GM12878 (cell line): ENCODE measurements at regions not wholly inside any gene's neighbourhood (a gene's known extent, or its start where the extent isn't known, plus 50 kb on each side); places are given as distances from the start of the nearest gene placed in this dataset.

ENCODE experiments used
- ATAC-seq: fragments of 200-7000 bp; cut with Tn5 transposase; 3 replicates; pipeline ENCODE4 v1.9.1; 2020; ENCODE audit warnings: mild to moderate bottlenecking, moderate library complexity
- BruUV-seq: library from RNA; stranded (reverse); fragments of 400-500 nt; replicated peaks from 2 replicates; lab custom pipeline; 2021; lab: Mats Ljungman, UMichigan
- CTCF ChIA-PET: fragments of 300-600 bp; sonication (Branson Sonifier 250); formaldehyde crosslinking; extraction: SDS; loops from one replicate; lab custom pipeline; 2021; ENCODE audit warnings: inconsistent platforms; lab: Yijun Ruan, JAX
- POLR2A ChIA-PET: fragments of 350-600 bp; formaldehyde crosslinking; extraction: SDS; loops from one replicate; lab custom pipeline; 2021; ENCODE audit warnings: inconsistent platforms; lab: Charles Lee
- RAD21 ChIA-PET: fragments of 300-600 bp; sonication (Branson Sonifier 250); formaldehyde crosslinking; loops from one replicate; lab custom pipeline; 2023; ENCODE audit warnings: antibody characterized with exemption; ENCODE audit not compliant: unreplicated experiment; lab: Charles Lee
- SMC1A ChIA-PET: fragments of 300-600 bp; sonication (Branson Sonifier 250); formaldehyde crosslinking; loops from one replicate; lab custom pipeline; 2023; ENCODE audit not compliant: unreplicated experiment, uncharacterized antibody; lab: Charles Lee
- DNase-seq: peaks from one replicate; pipeline ENCODE4 v3.0.0-alpha.2; 2011; ENCODE audit warnings: low read depth, low spot score
- FAIRE-seq: peaks from 3 replicates; lab custom pipeline; 2011; peaks lifted over from hg19 to GRCh38; lab: Jason Lieb, UNC
- H2AFZ ChIP-seq: 2 replicates; pipeline ENCODE4 v1.6.0; 2011; ENCODE audit warnings: low read depth, low read length, control low read depth; ENCODE audit not compliant: control insufficient read depth
- H3K27ac ChIP-seq: 2 replicates; pipeline ENCODE4 v1.5.1; 2011; ENCODE audit warnings: control low read depth; ENCODE audit not compliant: control insufficient read depth, insufficient read depth
- H3K27me3 ChIP-seq, 2 experiments: replicated peaks in 1 of 2; 2 replicates each; pipeline versions ENCODE4 v1.6.0 to v1.6.1; 2011; ENCODE audit warnings: low read length in 1 of 2; ENCODE audit not compliant: control insufficient read depth in 2 of 2, insufficient read depth in 2 of 2
- H3K36me3 ChIP-seq, 2 experiments: 2 replicates each; pipeline ENCODE4 v1.5.1; 2011; ENCODE audit warnings: low read length in 1 of 2; ENCODE audit not compliant: control insufficient read depth in 2 of 2, insufficient read depth in 2 of 2
- H3K4me1 ChIP-seq: 2 replicates; pipeline ENCODE4 v1.6.1; 2011; ENCODE audit warnings: mild to moderate bottlenecking, low read length, moderate library complexity, mixed read lengths; ENCODE audit not compliant: control insufficient read depth, insufficient read depth
- H3K4me2 ChIP-seq: 2 replicates; pipeline ENCODE4 v1.6.0; 2011; ENCODE audit warnings: control low read depth; ENCODE audit not compliant: control insufficient read depth, insufficient read depth
- H3K4me3 ChIP-seq: fragments of 200-600 bp; sonication (generic); 2 replicates; pipeline ENCODE4 v1.5.1; 2016
- H3K79me2 ChIP-seq: 2 replicates; pipeline ENCODE4 v1.6.0; 2011; ENCODE audit warnings: low read length; ENCODE audit not compliant: control insufficient read depth, insufficient read depth
- H3K9ac ChIP-seq: 2 replicates; pipeline ENCODE4 v1.8.0; 2011; ENCODE audit warnings: low read length, control low read depth, mixed read lengths; ENCODE audit not compliant: control insufficient read depth, insufficient read depth
- H3K9me3 ChIP-seq: replicated peaks from 3 replicates; pipeline ENCODE4 v1.5.1; 2011; ENCODE audit warnings: mild to moderate bottlenecking, low read length; ENCODE audit not compliant: control insufficient read depth, insufficient read depth
- H4K20me1 ChIP-seq: 2 replicates; pipeline ENCODE4 v1.6.0; 2011; ENCODE audit not compliant: control insufficient read depth, insufficient read depth
- CBFB ChIP-seq: IDR thresholded peaks from 2 replicates; pipeline ENCODE4 v1.6.1; 2016; ENCODE audit warnings: antibody characterized with exemption, low read depth
- CUX1 ChIP-seq: IDR thresholded peaks from 2 replicates; pipeline ENCODE4 v1.6.1; 2012; ENCODE audit warnings: improper control_type of control experiment, low read depth, low read length; ENCODE audit not compliant: insufficient replicate concordance
- GABPA ChIP-seq: IDR thresholded peaks from 2 replicates; pipeline ENCODE4 v1.6.1; 2014; ENCODE audit warnings: antibody characterized with exemption, low read depth, mild to moderate bottlenecking, inconsistent platforms
- HCFC1 ChIP-seq: fragments of 150-350 bp; IDR thresholded peaks from 2 replicates; pipeline ENCODE4 v1.6.1; 2014; ENCODE audit warnings: low read length
- MTA3 ChIP-seq: IDR thresholded peaks from 2 replicates; pipeline ENCODE4 v1.6.1; 2012; ENCODE audit warnings: low read length, inconsistent platforms, borderline replicate concordance
- POLR2A ChIP-seq: IDR thresholded peaks from 2 replicates; pipeline ENCODE4 v1.6.1; 2011; ENCODE audit warnings: low read depth, mild to moderate bottlenecking, low read length
- REST ChIP-seq: IDR thresholded peaks from 2 replicates; pipeline ENCODE4 v1.6.1; 2012; ENCODE audit warnings: mild to moderate bottlenecking, low read depth, low read length
- SIX5 ChIP-seq: IDR thresholded peaks from 2 replicates; pipeline ENCODE4 v1.6.1; 2011; ENCODE audit warnings: mild to moderate bottlenecking, low read depth, low read length, moderate library complexity; ENCODE audit not compliant: severe bottlenecking
- STAT3 ChIP-seq: IDR thresholded peaks from 2 replicates; pipeline ENCODE4 v1.6.1; 2011; ENCODE audit warnings: low read depth, low read length, improper control_type of control experiment
- WGBS: methylation state at CpG from one replicate; pipeline ENCODE4 v1.1.6; 2016; ENCODE audit warnings: low lambda C conversion rate; ENCODE audit not compliant: insufficient replicate concordance, insufficient coverage; ENCODE audit errors: missing lambda C conversion rate; 5-methylcytosine and 5-hydroxymethylcytosine counted together
- in situ Hi-C: fragments of 300-500 bp; cut with MboI; formaldehyde crosslinking; loops from 9 replicates; pipeline ENCODE4 v1.14.3; 2018; ENCODE audit warnings: mixed read lengths
- intact Hi-C: fragments of 100-400 bp; cut with micrococcal nuclease; formaldehyde crosslinking; loops from one replicate; pipeline ENCODE4 v1.14.2; 2022; ENCODE audit not compliant: unreplicated experiment
- TF ChIP-seq, protein P1 (sequence below): fragments of 450-650 bp; IDR thresholded peaks from 2 replicates; pipeline ENCODE4 v1.6.1; 2014; ENCODE audit warnings: mild to moderate bottlenecking
- TF ChIP-seq, protein P2 (sequence below): IDR thresholded peaks from 2 replicates; pipeline ENCODE4 v1.6.1; 2011; ENCODE audit warnings: borderline replicate concordance, low read depth, mild to moderate bottlenecking, moderate library complexity, mixed read lengths, low read length; ENCODE audit not compliant: insufficient read depth; ENCODE audit errors: extremely low read length

GRCh38 chr5:109562441-109562840 lies 127.3 kb upstream of the MAN2A1 start:
- no peak overlapping the region for H3K4me2 ChIP-seq
- ChIA-PET POLR2A (no interaction called here), CTCF (no interaction called here), SMC1A (no interaction called here), RAD21 (no interaction called here)
- BruUV-seq = no TSS peak
- H4K20me1 ChIP-seq = no peaks in the 10 kb centered on the region
- no peak overlapping the region for H3K9ac ChIP-seq
- ATAC-seq = no peak
- in situ Hi-C loops = no loop called here
- 3% methylated on average over 3 of the region's 3 CpGs for WGBS
- H3K27ac ChIP-seq = no peak overlapping the region
- H3K9me3 ChIP-seq = no peaks in the 10 kb centered on the region
- H3K27me3 ChIP-seq = no peaks in the 10 kb centered on the region; a peak in 1 of 4 replicates
- FAIRE-seq = no peak
- H2AFZ ChIP-seq = no peak overlapping the region
- H3K4me1 ChIP-seq = no peaks in the 10 kb centered on the region
- H3K4me3 ChIP-seq = no peak overlapping the region
- DNase-seq = no peak
- H3K36me3 ChIP-seq = no peaks in the 10 kb centered on the region
- H3K79me2 ChIP-seq = no peaks in the 10 kb centered on the region
- intact Hi-C loops = no loop called here
- TF ChIP-seq CUX1 = no peak
- no peak for TF ChIP-seq HCFC1
- TF ChIP-seq STAT3 = no peak
- TF ChIP-seq, protein P1, sequence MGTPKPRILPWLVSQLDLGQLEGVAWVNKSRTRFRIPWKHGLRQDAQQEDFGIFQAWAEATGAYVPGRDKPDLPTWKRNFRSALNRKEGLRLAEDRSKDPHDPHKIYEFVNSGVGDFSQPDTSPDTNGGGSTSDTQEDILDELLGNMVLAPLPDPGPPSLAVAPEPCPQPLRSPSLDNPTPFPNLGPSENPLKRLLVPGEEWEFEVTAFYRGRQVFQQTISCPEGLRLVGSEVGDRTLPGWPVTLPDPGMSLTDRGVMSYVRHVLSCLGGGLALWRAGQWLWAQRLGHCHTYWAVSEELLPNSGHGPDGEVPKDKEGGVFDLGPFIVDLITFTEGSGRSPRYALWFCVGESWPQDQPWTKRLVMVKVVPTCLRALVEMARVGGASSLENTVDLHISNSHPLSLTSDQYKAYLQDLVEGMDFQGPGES = no peak
- no peak for TF ChIP-seq SIX5
- no peak for TF ChIP-seq MTA3
- TF ChIP-seq, protein P2, sequence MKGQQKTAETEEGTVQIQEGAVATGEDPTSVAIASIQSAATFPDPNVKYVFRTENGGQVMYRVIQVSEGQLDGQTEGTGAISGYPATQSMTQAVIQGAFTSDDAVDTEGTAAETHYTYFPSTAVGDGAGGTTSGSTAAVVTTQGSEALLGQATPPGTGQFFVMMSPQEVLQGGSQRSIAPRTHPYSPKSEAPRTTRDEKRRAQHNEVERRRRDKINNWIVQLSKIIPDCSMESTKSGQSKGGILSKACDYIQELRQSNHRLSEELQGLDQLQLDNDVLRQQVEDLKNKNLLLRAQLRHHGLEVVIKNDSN = no peak
- no peak for TF ChIP-seq GABPA
- TF ChIP-seq CBFB = no peak
- no peak for TF ChIP-seq POLR2A
- TF ChIP-seq REST = no peak
